ENCODE measurements at regions not wholly inside any gene's neighbourhood (a gene's known extent, or its start where the extent isn't known, plus 50 kb on each side); places are given as distances from the start of the nearest gene placed in this dataset.

GRCh38 chr3:22730701-22731100 is 472.4 kb upstream of the UBE2E2 start (continued):
- no peak for TF ChIP-seq TP53 (CRISPR knock-in tag; IDR thresholded peaks at IDR 0.05)

- no peak for ATAC-seq
- H3K4me3 Mint-ChIP-seq = no peak overlapping the region
- H3K4me1 Mint-ChIP-seq = peaks cover 15% of the 10 kb centered on the region
- H3K27me3 Mint-ChIP-seq (ENCODE audit: low read depth) = no peaks in the 10 kb centered on the region; the same call in 1 of the 2 replicates
- ChIA-PET CTCF (no interaction called here), POLR2A (no interaction called here)
- no peak overlapping the region for H3K27ac Mint-ChIP-seq
- H3K9me3 Mint-ChIP-seq = peaks cover 15% of the 10 kb centered on the region
- no peaks in the 10 kb centered on the region for H3K36me3 Mint-ChIP-seq
- TF ChIP-seq, protein P1, sequence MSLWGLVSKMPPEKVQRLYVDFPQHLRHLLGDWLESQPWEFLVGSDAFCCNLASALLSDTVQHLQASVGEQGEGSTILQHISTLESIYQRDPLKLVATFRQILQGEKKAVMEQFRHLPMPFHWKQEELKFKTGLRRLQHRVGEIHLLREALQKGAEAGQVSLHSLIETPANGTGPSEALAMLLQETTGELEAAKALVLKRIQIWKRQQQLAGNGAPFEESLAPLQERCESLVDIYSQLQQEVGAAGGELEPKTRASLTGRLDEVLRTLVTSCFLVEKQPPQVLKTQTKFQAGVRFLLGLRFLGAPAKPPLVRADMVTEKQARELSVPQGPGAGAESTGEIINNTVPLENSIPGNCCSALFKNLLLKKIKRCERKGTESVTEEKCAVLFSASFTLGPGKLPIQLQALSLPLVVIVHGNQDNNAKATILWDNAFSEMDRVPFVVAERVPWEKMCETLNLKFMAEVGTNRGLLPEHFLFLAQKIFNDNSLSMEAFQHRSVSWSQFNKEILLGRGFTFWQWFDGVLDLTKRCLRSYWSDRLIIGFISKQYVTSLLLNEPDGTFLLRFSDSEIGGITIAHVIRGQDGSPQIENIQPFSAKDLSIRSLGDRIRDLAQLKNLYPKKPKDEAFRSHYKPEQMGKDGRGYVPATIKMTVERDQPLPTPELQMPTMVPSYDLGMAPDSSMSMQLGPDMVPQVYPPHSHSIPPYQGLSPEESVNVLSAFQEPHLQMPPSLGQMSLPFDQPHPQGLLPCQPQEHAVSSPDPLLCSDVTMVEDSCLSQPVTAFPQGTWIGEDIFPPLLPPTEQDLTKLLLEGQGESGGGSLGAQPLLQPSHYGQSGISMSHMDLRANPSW (CRISPR knock-in tag; conservative IDR thresholded peaks at IDR 0.05; ENCODE audit: low read depth) = no peak
- no peak for DNase-seq (ENCODE audit: low spot score)
Measured at GRCh38 chr3:22731901-22732300, 471.2 kb upstream of the UBE2E2 start.

DNA sequence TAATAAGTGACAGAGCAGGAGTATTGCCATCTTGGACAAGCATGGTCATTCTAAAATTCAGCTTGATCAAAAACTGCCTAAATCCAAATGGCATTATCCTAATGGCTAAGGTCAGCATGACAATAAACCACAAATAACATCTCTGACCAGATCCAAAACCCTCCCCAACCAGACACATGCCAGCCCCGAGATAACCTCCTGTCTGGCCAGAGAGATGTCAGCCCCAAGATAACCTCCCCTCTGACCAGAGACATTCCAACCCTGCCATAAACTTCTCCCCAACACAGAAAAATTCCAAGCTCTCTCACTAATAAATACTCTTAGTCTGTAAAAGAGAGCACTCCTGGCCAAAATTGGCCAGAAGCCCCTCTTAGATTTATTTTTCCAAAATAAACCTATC is 470.5 kb upstream of the UBE2E2 start:
- H3K9me3 Mint-ChIP-seq = peaks cover 15% of the 10 kb centered on the region
- H3K27me3 Mint-ChIP-seq (ENCODE audit: low read depth) = no peaks in the 10 kb centered on the region; the same call in 1 of the 2 replicates
- H3K4me1 Mint-ChIP-seq = peaks cover 15% of the 10 kb centered on the region
- POLR2A ChIA-PET = no interaction called here
- H3K27ac Mint-ChIP-seq = no peak overlapping the region
- TF ChIP-seq MYBL2 (CRISPR knock-in tag; IDR thresholded peaks at IDR 0.05) = no peak
- TF ChIP-seq PRDM15 (CRISPR knock-in tag; IDR thresholded peaks at IDR 0.05) = no peak
- TF ChIP-seq SOX15 (CRISPR knock-in tag; IDR thresholded peaks at IDR 0.05) = no peak
- TF ChIP-seq, protein P2, sequence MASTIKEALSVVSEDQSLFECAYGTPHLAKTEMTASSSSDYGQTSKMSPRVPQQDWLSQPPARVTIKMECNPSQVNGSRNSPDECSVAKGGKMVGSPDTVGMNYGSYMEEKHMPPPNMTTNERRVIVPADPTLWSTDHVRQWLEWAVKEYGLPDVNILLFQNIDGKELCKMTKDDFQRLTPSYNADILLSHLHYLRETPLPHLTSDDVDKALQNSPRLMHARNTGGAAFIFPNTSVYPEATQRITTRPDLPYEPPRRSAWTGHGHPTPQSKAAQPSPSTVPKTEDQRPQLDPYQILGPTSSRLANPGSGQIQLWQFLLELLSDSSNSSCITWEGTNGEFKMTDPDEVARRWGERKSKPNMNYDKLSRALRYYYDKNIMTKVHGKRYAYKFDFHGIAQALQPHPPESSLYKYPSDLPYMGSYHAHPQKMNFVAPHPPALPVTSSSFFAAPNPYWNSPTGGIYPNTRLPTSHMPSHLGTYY (CRISPR knock-in tag; IDR thresholded peaks at IDR 0.05) = no peak
- TF ChIP-seq, protein P3, sequence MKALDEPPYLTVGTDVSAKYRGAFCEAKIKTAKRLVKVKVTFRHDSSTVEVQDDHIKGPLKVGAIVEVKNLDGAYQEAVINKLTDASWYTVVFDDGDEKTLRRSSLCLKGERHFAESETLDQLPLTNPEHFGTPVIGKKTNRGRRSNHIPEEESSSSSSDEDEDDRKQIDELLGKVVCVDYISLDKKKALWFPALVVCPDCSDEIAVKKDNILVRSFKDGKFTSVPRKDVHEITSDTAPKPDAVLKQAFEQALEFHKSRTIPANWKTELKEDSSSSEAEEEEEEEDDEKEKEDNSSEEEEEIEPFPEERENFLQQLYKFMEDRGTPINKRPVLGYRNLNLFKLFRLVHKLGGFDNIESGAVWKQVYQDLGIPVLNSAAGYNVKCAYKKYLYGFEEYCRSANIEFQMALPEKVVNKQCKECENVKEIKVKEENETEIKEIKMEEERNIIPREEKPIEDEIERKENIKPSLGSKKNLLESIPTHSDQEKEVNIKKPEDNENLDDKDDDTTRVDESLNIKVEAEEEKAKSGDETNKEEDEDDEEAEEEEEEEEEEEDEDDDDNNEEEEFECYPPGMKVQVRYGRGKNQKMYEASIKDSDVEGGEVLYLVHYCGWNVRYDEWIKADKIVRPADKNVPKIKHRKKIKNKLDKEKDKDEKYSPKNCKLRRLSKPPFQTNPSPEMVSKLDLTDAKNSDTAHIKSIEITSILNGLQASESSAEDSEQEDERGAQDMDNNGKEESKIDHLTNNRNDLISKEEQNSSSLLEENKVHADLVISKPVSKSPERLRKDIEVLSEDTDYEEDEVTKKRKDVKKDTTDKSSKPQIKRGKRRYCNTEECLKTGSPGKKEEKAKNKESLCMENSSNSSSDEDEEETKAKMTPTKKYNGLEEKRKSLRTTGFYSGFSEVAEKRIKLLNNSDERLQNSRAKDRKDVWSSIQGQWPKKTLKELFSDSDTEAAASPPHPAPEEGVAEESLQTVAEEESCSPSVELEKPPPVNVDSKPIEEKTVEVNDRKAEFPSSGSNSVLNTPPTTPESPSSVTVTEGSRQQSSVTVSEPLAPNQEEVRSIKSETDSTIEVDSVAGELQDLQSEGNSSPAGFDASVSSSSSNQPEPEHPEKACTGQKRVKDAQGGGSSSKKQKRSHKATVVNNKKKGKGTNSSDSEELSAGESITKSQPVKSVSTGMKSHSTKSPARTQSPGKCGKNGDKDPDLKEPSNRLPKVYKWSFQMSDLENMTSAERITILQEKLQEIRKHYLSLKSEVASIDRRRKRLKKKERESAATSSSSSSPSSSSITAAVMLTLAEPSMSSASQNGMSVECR (CRISPR knock-in tag; IDR thresholded peaks at IDR 0.05; ENCODE audit: borderline replicate concordance) = no peak
- TF ChIP-seq E2F5 (CRISPR knock-in tag; IDR thresholded peaks at IDR 0.05) = no peak
- TF ChIP-seq PRRX2 (CRISPR knock-in tag; IDR thresholded peaks at IDR 0.05) = no peak
- TF ChIP-seq ZNF317 (CRISPR knock-in tag; IDR thresholded peaks at IDR 0.05; ENCODE audit: borderline replicate concordance, low read depth) = no peak
- TF ChIP-seq KAT7 (CRISPR knock-in tag; IDR thresholded peaks at IDR 0.05; ENCODE audit: borderline replicate concordance) = no peak
- TF ChIP-seq, protein P4, sequence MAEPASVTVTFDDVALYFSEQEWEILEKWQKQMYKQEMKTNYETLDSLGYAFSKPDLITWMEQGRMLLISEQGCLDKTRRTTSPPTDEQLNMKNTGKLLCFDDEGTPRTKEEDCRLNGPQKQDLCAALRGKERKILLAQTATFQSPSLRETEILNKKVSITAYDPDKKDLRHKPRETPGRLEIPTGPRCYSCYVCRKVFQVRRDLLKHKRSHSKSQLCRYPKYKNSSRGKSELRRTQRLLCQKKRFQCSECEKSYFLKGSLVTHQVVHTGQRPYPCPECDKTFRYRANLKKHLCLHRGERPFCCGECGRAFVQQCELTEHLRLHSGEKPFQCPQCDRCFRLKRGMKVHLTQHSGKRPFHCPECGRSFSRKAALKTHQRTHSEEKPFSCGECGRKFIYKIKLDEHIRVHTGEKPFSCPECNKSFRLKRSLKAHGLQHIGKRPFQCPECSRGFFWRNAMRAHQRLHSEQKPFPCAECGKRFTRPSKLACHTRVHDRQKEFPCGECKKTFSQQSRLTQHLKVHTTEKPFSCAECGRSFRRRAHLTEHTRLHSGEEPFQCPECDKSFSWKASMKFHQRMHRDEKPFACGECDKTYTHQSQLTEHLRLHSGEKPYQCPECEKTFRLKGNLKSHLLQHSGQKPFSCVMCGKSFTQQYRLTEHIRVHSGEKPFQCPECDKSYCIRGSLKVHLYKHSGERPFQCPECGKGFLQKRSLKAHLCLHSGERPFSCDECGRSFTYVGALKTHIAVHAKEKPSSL (CRISPR knock-in tag; conservative IDR thresholded peaks at IDR 0.05) = no peak
- TF ChIP-seq RELA (CRISPR knock-in tag; IDR thresholded peaks at IDR 0.05; ENCODE audit: borderline replicate concordance) = no peak
- TF ChIP-seq, protein P5, sequence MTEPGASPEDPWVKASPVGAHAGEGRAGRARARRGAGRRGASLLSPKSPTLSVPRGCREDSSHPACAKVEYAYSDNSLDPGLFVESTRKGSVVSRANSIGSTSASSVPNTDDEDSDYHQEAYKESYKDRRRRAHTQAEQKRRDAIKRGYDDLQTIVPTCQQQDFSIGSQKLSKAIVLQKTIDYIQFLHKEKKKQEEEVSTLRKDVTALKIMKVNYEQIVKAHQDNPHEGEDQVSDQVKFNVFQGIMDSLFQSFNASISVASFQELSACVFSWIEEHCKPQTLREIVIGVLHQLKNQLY (CRISPR knock-in tag; IDR thresholded peaks at IDR 0.05) = no peak
- no peak for TF ChIP-seq FOXJ3 (CRISPR knock-in tag; IDR thresholded peaks at IDR 0.05; ENCODE audit: borderline replicate concordance)
- no peak for TF ChIP-seq CREB1 (CRISPR knock-in tag; IDR thresholded peaks at IDR 0.05)
- ATAC-seq (no peak), DNase-seq (ENCODE audit: low spot score) (no peak)
- no peaks in the 10 kb centered on the region for H3K36me3 Mint-ChIP-seq
- CTCF ChIA-PET = no interaction called here
- H3K4me3 Mint-ChIP-seq = no peak overlapping the region

Data from WTC11 (cell line).